ENCODE measurements at regions not wholly inside any gene's neighbourhood (a gene's known extent, or its start where the extent isn't known, plus 50 kb on each side); places are given as distances from the start of the nearest gene placed in this dataset.

- no peak overlapping the region for H3K4me3 ChIP-seq (ENCODE audit: low read depth in 1 of 3, low read length in 3 of 3)
- TF ChIP-seq, protein P1, sequence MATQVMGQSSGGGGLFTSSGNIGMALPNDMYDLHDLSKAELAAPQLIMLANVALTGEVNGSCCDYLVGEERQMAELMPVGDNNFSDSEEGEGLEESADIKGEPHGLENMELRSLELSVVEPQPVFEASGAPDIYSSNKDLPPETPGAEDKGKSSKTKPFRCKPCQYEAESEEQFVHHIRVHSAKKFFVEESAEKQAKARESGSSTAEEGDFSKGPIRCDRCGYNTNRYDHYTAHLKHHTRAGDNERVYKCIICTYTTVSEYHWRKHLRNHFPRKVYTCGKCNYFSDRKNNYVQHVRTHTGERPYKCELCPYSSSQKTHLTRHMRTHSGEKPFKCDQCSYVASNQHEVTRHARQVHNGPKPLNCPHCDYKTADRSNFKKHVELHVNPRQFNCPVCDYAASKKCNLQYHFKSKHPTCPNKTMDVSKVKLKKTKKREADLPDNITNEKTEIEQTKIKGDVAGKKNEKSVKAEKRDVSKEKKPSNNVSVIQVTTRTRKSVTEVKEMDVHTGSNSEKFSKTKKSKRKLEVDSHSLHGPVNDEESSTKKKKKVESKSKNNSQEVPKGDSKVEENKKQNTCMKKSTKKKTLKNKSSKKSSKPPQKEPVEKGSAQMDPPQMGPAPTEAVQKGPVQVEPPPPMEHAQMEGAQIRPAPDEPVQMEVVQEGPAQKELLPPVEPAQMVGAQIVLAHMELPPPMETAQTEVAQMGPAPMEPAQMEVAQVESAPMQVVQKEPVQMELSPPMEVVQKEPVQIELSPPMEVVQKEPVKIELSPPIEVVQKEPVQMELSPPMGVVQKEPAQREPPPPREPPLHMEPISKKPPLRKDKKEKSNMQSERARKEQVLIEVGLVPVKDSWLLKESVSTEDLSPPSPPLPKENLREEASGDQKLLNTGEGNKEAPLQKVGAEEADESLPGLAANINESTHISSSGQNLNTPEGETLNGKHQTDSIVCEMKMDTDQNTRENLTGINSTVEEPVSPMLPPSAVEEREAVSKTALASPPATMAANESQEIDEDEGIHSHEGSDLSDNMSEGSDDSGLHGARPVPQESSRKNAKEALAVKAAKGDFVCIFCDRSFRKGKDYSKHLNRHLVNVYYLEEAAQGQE (IDR thresholded peaks at IDR 0.05): no peak
- TF ChIP-seq, protein P2, sequence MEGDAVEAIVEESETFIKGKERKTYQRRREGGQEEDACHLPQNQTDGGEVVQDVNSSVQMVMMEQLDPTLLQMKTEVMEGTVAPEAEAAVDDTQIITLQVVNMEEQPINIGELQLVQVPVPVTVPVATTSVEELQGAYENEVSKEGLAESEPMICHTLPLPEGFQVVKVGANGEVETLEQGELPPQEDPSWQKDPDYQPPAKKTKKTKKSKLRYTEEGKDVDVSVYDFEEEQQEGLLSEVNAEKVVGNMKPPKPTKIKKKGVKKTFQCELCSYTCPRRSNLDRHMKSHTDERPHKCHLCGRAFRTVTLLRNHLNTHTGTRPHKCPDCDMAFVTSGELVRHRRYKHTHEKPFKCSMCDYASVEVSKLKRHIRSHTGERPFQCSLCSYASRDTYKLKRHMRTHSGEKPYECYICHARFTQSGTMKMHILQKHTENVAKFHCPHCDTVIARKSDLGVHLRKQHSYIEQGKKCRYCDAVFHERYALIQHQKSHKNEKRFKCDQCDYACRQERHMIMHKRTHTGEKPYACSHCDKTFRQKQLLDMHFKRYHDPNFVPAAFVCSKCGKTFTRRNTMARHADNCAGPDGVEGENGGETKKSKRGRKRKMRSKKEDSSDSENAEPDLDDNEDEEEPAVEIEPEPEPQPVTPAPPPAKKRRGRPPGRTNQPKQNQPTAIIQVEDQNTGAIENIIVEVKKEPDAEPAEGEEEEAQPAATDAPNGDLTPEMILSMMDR (IDR thresholded peaks at IDR 0.05; ENCODE audit: low read depth, low read length, missing input control): no peak
- TF ChIP-seq SP1 (IDR thresholded peaks at IDR 0.05) (no peak), HNF4A (conservative IDR thresholded peaks at IDR 0.05) (no peak), HNF4G (IDR thresholded peaks at IDR 0.05) (no peak), YY1 (IDR thresholded peaks at IDR 0.05) (no peak), EGR1 (IDR thresholded peaks at IDR 0.05; ENCODE audit: low read depth in 2 of 2) (no peak)
- TF ChIP-seq, protein P3, sequence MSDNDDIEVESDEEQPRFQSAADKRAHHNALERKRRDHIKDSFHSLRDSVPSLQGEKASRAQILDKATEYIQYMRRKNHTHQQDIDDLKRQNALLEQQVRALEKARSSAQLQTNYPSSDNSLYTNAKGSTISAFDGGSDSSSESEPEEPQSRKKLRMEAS (IDR thresholded peaks at IDR 0.05): no peak
- no peaks in the 10 kb centered on the region for H3K27me3 ChIP-seq (ENCODE audit: control insufficient read depth in 4 of 4, insufficient read depth in 4 of 4, low read length in 3 of 4)
- no peaks in the 10 kb centered on the region for H3K4me1 ChIP-seq (ENCODE audit: control insufficient read depth in 4 of 4, insufficient read depth in 4 of 4, low read length in 3 of 4)
- H3K36me3 ChIP-seq (ENCODE audit: control insufficient read depth in 4 of 4, insufficient read depth in 3 of 4, low read depth in 1 of 4, low read length in 3 of 4): no peaks in the 10 kb centered on the region
- H3K9me3 ChIP-seq (ENCODE audit: control insufficient read depth in 4 of 4, low read length in 3 of 4): no peaks in the 10 kb centered on the region
- DNase-seq (ENCODE audit: low spot score): no peak
- 88% methylated on average over 6 of the region's 6 CpGs for WGBS
- H3K27ac ChIP-seq (ENCODE audit: low read depth in 1 of 2, low read length in 2 of 2): no peak overlapping the region
- H3K9ac ChIP-seq (ENCODE audit: low read depth in 1 of 2, low read length in 2 of 2): no peak overlapping the region
Observed at GRCh38 chr4:153090670-153091385, 113.4 kb upstream of the TRIM2 start.

- Histone ChIP-seq H3K9me3 (ENCODE audit: control insufficient read depth in 4 of 4, low read length in 3 of 4) (no peaks in the 10 kb centered on the region), H3K27ac (ENCODE audit: low read depth in 1 of 2, low read length in 2 of 2) (no peak overlapping the region), H3K4me3 (ENCODE audit: low read depth in 1 of 3, low read length in 3 of 3) (no peak overlapping the region), H3K4me1 (ENCODE audit: control insufficient read depth in 4 of 4, insufficient read depth in 4 of 4, low read length in 3 of 4) (no peaks in the 10 kb centered on the region), H3K27me3 (ENCODE audit: control insufficient read depth in 4 of 4, insufficient read depth in 4 of 4, low read length in 3 of 4) (no peaks in the 10 kb centered on the region), H3K36me3 (ENCODE audit: control insufficient read depth in 4 of 4, insufficient read depth in 3 of 4, low read depth in 1 of 4, low read length in 3 of 4) (no peaks in the 10 kb centered on the region), H3K9ac (ENCODE audit: low read depth in 1 of 2, low read length in 2 of 2) (no peak overlapping the region)
- no peak for DNase-seq (ENCODE audit: low spot score)
- WGBS: 69% methylated on average over 1 of the region's 1 CpG
- TF ChIP-seq, protein P3 (IDR thresholded peaks at IDR 0.05): no peak
- no peak for TF ChIP-seq SP1 (IDR thresholded peaks at IDR 0.05)
- TF ChIP-seq HNF4G (IDR thresholded peaks at IDR 0.05): no peak
- TF ChIP-seq, protein P1 (IDR thresholded peaks at IDR 0.05): no peak
- no peak for TF ChIP-seq RXRA (IDR thresholded peaks at IDR 0.05)
- no peak for TF ChIP-seq JUND (IDR thresholded peaks at IDR 0.05)
- no peak for TF ChIP-seq GABPA (IDR thresholded peaks at IDR 0.05 in 1 of 2, conservative IDR thresholded peaks at IDR 0.05 in 1 of 2)
- TF ChIP-seq RAD21 (IDR thresholded peaks at IDR 0.05): no peak
- no peak for TF ChIP-seq FOXA2 (IDR thresholded peaks at IDR 0.05)
- TF ChIP-seq, protein P2 (IDR thresholded peaks at IDR 0.05; ENCODE audit: low read depth, low read length, missing input control): no peak
- TF ChIP-seq, protein P4, sequence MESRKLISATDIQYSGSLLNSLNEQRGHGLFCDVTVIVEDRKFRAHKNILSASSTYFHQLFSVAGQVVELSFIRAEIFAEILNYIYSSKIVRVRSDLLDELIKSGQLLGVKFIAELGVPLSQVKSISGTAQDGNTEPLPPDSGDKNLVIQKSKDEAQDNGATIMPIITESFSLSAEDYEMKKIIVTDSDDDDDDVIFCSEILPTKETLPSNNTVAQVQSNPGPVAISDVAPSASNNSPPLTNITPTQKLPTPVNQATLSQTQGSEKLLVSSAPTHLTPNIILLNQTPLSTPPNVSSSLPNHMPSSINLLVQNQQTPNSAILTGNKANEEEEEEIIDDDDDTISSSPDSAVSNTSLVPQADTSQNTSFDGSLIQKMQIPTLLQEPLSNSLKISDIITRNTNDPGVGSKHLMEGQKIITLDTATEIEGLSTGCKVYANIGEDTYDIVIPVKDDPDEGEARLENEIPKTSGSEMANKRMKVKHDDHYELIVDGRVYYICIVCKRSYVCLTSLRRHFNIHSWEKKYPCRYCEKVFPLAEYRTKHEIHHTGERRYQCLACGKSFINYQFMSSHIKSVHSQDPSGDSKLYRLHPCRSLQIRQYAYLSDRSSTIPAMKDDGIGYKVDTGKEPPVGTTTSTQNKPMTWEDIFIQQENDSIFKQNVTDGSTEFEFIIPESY (IDR thresholded peaks at IDR 0.05): no peak
- TF ChIP-seq FOXA1 (IDR thresholded peaks at IDR 0.05): no peak
- no peak for TF ChIP-seq EGR1 (IDR thresholded peaks at IDR 0.05; ENCODE audit: low read depth in 2 of 2)
- TF ChIP-seq ATF3 (IDR thresholded peaks at IDR 0.05): no peak
- no peak for TF ChIP-seq YY1 (IDR thresholded peaks at IDR 0.05)
Observed at GRCh38 chr4:153093396-153093795, 110.8 kb upstream of the TRIM2 start.
